Skeletal muscle tissue (tissue), 3 donors: ENCODE measurements at regions not wholly inside any gene's neighbourhood (a gene's known extent, or its start where the extent isn't known, plus 50 kb on each side); places are given as distances from the start of the nearest gene placed in this dataset.

Experiments used
- H3K27ac ChIP-seq: one replicate; pipeline ENCODE4 v1.7.0; 2013; ENCODE audit warnings: mild to moderate bottlenecking, low read depth, low read length, inconsistent platforms
- H3K27me3 ChIP-seq, 3 donors: one replicate each; pipeline ENCODE4 v1.7.0; 2013; ENCODE audit warnings: low read length in 3 of 3; ENCODE audit not compliant: control insufficient read depth in 3 of 3, insufficient read depth in 3 of 3
- H3K36me3 ChIP-seq, 3 donors: one replicate each; pipeline ENCODE4 v1.7.0; 2013; ENCODE audit warnings: low read length in 3 of 3; ENCODE audit not compliant: control insufficient read depth in 3 of 3, insufficient read depth in 3 of 3
- H3K4me1 ChIP-seq, 3 donors: one replicate each; pipeline ENCODE4 v1.7.0; 2013; ENCODE audit warnings: low read length in 3 of 3, mild to moderate bottlenecking in 3 of 3; ENCODE audit not compliant: control insufficient read depth in 3 of 3, insufficient read depth in 3 of 3
- H3K4me3 ChIP-seq, 3 donors: one replicate each; pipeline ENCODE4 v1.7.0; 2013; ENCODE audit warnings: low read length in 3 of 3
- H3K9ac ChIP-seq, 3 donors: one replicate each; pipeline ENCODE4 v1.7.0; 2013; ENCODE audit warnings: low read length in 3 of 3, mild to moderate bottlenecking in 3 of 3, moderate library complexity in 2 of 3, low read depth in 1 of 3
- H3K9me3 ChIP-seq, 3 donors: one replicate each; pipeline ENCODE4 v1.7.0; 2013; ENCODE audit warnings: low read length in 3 of 3; ENCODE audit not compliant: control insufficient read depth in 3 of 3
- donor health status: Osteomylitis.

DNA sequence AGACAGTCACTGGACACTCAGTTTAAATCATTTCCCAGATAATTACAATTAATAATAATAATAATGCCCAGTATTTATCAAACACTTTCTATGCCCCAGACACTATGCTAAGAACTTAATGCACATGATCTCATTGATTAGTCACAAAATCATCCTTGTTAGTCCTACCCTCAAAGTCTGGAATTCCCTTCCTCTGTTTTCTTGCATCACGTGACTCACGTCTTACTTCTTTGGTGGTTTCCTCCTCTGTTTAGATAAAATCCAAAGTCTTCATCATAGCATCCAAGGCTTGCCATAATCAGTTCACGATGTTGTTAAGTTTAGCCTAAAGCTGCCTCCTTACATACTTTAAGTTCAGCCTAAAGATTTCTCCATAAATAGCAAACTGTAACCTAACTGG is 471.9 kb downstream of the PMP22 start:
- no peak overlapping the region for H3K4me3 ChIP-seq
- H3K4me1 ChIP-seq = no peaks in the 10 kb centered on the region
- no peaks in the 10 kb centered on the region for H3K9me3 ChIP-seq
- H3K27ac ChIP-seq = no peak overlapping the region
- no peaks in the 10 kb centered on the region for H3K36me3 ChIP-seq
- H3K27me3 ChIP-seq = peaks cover 0 to 19% (median 0%) of the 10 kb centered on the region in 3 donors
- H3K9ac ChIP-seq = no peak overlapping the region

DNA sequence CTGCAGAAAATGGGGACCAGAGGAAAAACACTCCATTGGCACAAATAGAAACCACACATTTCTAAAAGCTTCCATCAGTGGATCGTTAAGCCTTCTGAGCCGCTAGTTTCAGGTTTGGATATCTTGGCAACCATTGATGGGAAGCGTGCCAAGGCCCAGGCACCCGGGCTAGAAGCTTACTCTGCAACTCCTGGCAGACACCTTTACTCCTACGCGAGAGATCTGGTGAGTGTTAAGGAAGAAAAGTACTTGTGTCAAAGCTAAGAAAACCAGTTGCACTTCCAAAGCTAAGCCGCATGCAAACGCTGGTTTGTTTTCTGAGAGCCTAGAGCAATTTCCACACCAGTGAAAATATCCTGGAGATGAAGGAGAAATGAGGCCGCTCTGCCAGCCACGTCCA is 472.4 kb downstream of the PMP22 start:
- Histone ChIP-seq H3K4me3 (no peak overlapping the region), H3K4me1 (no peaks in the 10 kb centered on the region), H3K9ac (no peak overlapping the region), H3K27me3 (peaks cover 0 to 19% (median 0%) of the 10 kb centered on the region in 3 donors), H3K9me3 (no peaks in the 10 kb centered on the region), H3K36me3 (no peaks in the 10 kb centered on the region), H3K27ac (no peak overlapping the region)

DNA sequence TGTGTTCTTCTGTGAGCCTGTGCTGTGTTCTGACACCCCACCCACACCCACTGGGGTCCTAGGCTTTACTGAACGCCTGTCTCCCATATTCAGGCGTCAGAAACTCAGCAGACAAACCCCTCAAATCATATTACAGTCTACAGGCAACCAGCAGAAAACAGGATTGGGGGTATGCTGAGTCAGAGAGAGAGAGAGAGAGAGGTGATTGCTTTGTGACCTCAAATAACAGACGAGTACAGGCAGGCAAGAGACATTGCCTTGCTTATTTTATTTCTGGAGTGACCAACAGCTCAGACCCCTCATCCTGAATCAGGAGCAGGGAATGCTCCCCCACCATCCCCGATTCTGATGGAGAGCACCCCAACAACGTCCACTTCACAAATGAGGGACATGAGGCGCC is 473.9 kb downstream of the PMP22 start:
- Histone ChIP-seq H3K4me3 (no peak overlapping the region), H3K9ac (no peak overlapping the region), H3K36me3 (no peaks in the 10 kb centered on the region), H3K27me3 (peaks cover 0 to 16% (median 0%) of the 10 kb centered on the region in 3 donors), H3K9me3 (no peaks in the 10 kb centered on the region), H3K27ac (no peak overlapping the region), H3K4me1 (no peaks in the 10 kb centered on the region)

- peaks cover 0 to 16% (median 0%) of the 10 kb centered on the region in 3 donors for H3K27me3 ChIP-seq
- no peak overlapping the region for H3K27ac ChIP-seq
- no peaks in the 10 kb centered on the region for H3K9me3 ChIP-seq
- H3K36me3 ChIP-seq = no peaks in the 10 kb centered on the region
- H3K4me1 ChIP-seq = no peaks in the 10 kb centered on the region
- H3K9ac ChIP-seq = no peak overlapping the region
- H3K4me3 ChIP-seq = no peak overlapping the region
These were observed 474.6 kb downstream of the PMP22 start for GRCh38 chr17:14790521-14790920.

DNA sequence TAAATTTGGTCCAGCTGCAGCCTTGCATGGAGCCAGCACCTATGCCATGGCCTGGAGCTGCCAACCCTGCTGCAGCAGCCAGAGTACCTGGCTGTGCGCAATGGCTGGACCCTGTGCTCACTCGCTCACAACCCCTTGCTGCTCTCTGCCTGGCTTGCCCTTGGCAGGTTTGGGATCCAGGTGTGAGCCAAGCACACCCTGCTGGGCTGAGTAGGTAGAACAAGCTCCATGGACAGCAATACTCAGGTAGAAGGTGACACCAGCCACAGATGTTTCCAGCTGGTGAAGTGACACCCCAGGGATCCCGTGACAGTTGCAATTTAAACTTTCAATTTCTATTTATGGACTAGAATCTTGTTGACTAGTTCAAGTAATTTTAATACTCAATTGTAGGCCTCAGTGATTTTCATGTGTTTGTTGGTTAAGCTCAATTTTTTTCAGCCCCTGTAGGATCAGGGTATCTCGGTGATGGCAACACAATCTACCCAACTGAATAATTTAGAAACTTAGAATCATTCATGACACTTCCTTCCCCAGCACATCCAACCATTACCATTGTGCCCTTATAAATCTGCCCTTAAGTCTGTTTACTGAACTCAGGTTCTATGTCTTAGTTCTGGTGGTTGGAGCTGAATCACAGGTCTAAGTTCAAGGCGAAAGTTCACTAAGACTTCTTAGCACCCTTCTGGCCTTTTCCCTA is 480.0 kb downstream of the PMP22 start:
- H3K4me1 ChIP-seq = no peaks in the 10 kb centered on the region
- H3K36me3 ChIP-seq = no peaks in the 10 kb centered on the region
- peaks cover 0 to 9% (median 0%) of the 10 kb centered on the region in 3 donors for H3K27me3 ChIP-seq

GRCh38 chr17:14781123-14781522 is 480.2 kb downstream of the HS3ST3B1 start:
- Histone ChIP-seq H3K9ac (no peak overlapping the region), H3K4me1 (no peaks in the 10 kb centered on the region), H3K9me3 (no peaks in the 10 kb centered on the region), H3K36me3 (no peaks in the 10 kb centered on the region), H3K27me3 (peaks cover 0 to 6% (median 0%) of the 10 kb centered on the region in 3 donors), H3K4me3 (no peak overlapping the region), H3K27ac (no peak overlapping the region)

More for the DNA sequence above, 480.0 kb downstream of the PMP22 start:
- Histone ChIP-seq H3K4me3 (no peak overlapping the region), H3K9me3 (no peaks in the 10 kb centered on the region), H3K27ac (no peak overlapping the region), H3K9ac (no peak overlapping the region)

GRCh38 chr17:14780097-14780651 is 479.3 kb downstream of the HS3ST3B1 start:
- Histone ChIP-seq H3K4me3 (no peak overlapping the region), H3K36me3 (no peaks in the 10 kb centered on the region), H3K9me3 (no peaks in the 10 kb centered on the region), H3K27ac (no peak overlapping the region), H3K9ac (no peak overlapping the region), H3K4me1 (no peaks in the 10 kb centered on the region), H3K27me3 (peaks cover 0 to 6% (median 0%) of the 10 kb centered on the region in 3 donors)

GRCh38 chr17:14779241-14779640 is 478.4 kb downstream of the HS3ST3B1 start:
- Histone ChIP-seq H3K9me3 (no peaks in the 10 kb centered on the region), H3K9ac (no peak overlapping the region), H3K4me3 (no peak overlapping the region), H3K36me3 (no peaks in the 10 kb centered on the region), H3K4me1 (no peaks in the 10 kb centered on the region), H3K27me3 (peaks cover 0 to 6% (median 0%) of the 10 kb centered on the region in 3 donors), H3K27ac (no peak overlapping the region)

DNA sequence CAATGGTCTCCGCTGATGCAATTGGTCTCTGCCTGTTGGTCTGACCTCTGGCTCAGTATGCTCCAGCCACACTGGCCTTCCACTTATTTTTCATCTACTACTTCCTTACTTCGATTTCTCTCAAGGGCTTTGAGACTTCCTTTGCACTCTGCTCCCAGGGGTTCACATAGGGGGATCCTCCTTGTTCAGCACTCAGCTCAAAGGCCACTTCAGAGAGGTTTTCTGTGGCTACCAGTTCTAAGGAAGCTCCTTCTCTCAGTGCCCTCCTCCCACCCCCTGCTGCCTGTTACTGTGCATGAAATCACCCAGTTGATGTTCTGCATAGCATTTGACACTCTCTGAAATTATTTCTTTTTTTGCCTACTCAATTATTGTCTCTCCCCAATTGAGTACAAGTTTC is 476.4 kb downstream of the HS3ST3B1 start:
- H3K4me3 ChIP-seq = no peak overlapping the region
- peaks cover 0 to 6% (median 0%) of the 10 kb centered on the region in 3 donors for H3K27me3 ChIP-seq
- H3K27ac ChIP-seq = no peak overlapping the region
- H3K9me3 ChIP-seq = no peaks in the 10 kb centered on the region
- H3K36me3 ChIP-seq = no peaks in the 10 kb centered on the region
- H3K4me1 ChIP-seq = no peaks in the 10 kb centered on the region
- no peak overlapping the region for H3K9ac ChIP-seq

DNA sequence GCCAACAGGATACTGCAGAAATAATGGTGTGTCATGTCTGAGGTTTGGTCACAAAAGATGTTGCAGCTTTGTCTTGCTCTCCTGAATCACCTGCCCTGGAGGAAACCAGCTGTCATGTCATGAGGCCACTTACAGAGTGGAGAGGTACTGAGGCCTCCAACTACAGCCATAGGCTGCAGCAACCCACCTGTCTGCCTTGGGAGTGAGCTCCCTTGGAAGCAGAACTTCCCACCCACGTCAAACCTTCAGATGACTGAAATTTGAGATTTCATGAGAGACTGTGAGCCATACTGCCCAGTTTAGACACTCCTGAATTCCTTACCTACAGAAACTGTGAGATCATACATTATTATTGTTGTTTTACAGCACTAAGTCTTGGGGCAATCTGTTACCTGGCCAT is 475.9 kb downstream of the HS3ST3B1 start:
- Histone ChIP-seq H3K9ac (no peak overlapping the region), H3K36me3 (no peaks in the 10 kb centered on the region), H3K4me1 (no peaks in the 10 kb centered on the region), H3K27ac (no peak overlapping the region), H3K4me3 (no peak overlapping the region), H3K9me3 (peaks cover 0 to 1% (median 0%) of the 10 kb centered on the region in 3 donors), H3K27me3 (peaks cover 0 to 6% (median 0%) of the 10 kb centered on the region in 3 donors)
